ENCODE measurements at regions not wholly inside any gene's neighbourhood (a gene's known extent, or its start where the extent isn't known, plus 50 kb on each side); places are given as distances from the start of the nearest gene placed in this dataset.

DNA sequence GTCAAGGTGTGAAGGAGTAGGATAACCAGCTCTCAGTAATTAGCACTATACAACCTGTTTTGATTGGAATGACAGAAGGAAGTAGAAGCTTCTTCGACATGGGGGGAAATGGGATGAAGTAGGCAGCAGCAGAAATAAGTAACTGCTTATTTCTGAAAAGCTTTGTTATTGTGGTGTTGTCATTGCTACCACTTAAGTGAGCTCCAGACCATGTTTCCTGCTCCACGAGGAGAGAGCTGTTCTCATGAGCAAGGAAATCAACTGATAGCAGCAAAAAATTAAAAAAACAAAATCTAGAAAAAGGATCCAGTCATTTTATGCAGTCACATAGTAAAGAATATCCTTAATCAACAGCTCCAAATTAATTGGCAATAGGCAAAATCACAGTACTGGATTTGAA, 106.1 kb upstream of the TLL1 start:
- peaks cover 2% of the 10 kb centered on the region for H3K4me1 Mint-ChIP-seq (ENCODE audit: low read depth, unreplicated experiment)
- H3K27ac Mint-ChIP-seq (ENCODE audit: unreplicated experiment), result no peak overlapping the region
- H3K9me3 Mint-ChIP-seq (ENCODE audit: unreplicated experiment), result peaks cover 1% of the 10 kb centered on the region
- H3K36me3 Mint-ChIP-seq (ENCODE audit: unreplicated experiment), result no peaks in the 10 kb centered on the region
- no peak overlapping the region for H3K4me3 Mint-ChIP-seq (ENCODE audit: unreplicated experiment)
- no peaks in the 10 kb centered on the region for H3K27me3 Mint-ChIP-seq (ENCODE audit: unreplicated experiment)
- no peak for DNase-seq
- TF ChIP-seq, protein P1, sequence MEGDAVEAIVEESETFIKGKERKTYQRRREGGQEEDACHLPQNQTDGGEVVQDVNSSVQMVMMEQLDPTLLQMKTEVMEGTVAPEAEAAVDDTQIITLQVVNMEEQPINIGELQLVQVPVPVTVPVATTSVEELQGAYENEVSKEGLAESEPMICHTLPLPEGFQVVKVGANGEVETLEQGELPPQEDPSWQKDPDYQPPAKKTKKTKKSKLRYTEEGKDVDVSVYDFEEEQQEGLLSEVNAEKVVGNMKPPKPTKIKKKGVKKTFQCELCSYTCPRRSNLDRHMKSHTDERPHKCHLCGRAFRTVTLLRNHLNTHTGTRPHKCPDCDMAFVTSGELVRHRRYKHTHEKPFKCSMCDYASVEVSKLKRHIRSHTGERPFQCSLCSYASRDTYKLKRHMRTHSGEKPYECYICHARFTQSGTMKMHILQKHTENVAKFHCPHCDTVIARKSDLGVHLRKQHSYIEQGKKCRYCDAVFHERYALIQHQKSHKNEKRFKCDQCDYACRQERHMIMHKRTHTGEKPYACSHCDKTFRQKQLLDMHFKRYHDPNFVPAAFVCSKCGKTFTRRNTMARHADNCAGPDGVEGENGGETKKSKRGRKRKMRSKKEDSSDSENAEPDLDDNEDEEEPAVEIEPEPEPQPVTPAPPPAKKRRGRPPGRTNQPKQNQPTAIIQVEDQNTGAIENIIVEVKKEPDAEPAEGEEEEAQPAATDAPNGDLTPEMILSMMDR (IDR thresholded peaks at IDR 0.05; ENCODE audit: partially characterized antibody, unreplicated experiment), result no peak

DNA sequence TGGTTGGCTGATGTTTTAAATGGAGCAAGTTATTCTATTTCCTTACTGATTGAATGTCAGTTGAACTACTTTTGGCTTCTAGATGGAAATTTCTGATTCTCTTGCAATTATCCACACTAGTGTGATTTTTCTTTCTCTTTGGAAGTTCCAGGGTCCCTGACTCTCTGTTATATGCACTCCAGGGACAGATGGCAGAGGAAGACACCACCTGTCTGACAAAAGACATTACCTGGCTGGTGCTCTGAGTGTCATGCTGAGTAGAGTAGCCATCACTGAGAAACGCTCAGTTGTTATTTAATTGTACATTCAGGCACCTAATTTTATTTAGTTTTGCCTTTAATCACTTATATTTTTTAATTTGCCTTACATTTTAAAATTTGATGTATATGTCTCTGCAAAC, 105.4 kb upstream of the TLL1 start:
- Mint-ChIP-seq H3K4me3 (ENCODE audit: unreplicated experiment) (no peak overlapping the region), H3K27ac (ENCODE audit: unreplicated experiment) (no peak overlapping the region), H3K27me3 (ENCODE audit: unreplicated experiment) (no peaks in the 10 kb centered on the region), H3K9me3 (ENCODE audit: unreplicated experiment) (peaks cover 2% of the 10 kb centered on the region), H3K36me3 (ENCODE audit: unreplicated experiment) (no peaks in the 10 kb centered on the region), H3K4me1 (ENCODE audit: low read depth, unreplicated experiment) (peaks cover 2% of the 10 kb centered on the region)
- TF ChIP-seq, protein P1 (IDR thresholded peaks at IDR 0.05; ENCODE audit: partially characterized antibody, unreplicated experiment), result no peak
- no peak for DNase-seq

DNA sequence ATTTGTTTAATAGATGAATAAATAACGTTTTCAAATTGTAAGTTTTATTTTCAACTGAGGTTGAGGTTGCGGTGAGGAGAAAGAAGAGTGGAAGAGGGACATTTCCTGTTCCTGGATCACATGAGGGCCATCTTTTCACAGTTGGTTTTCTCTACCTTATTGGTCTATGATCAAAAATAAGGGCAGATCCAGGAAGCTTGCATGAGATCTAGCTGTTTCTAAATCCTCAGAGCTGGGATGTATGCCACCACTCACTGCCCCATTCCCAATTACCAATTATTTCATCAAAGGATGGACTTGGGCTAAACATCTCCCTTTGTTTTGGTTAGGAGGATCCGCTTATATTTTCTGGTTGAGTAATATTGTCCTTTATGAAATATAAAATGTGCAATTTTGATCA, 104.8 kb upstream of the TLL1 start:
- H3K4me1 Mint-ChIP-seq (ENCODE audit: low read depth, unreplicated experiment), result peaks cover 2% of the 10 kb centered on the region
- H3K4me3 Mint-ChIP-seq (ENCODE audit: unreplicated experiment), result no peak overlapping the region
- no peaks in the 10 kb centered on the region for H3K36me3 Mint-ChIP-seq (ENCODE audit: unreplicated experiment)
- H3K27ac Mint-ChIP-seq (ENCODE audit: unreplicated experiment), result no peak overlapping the region
- no peak for DNase-seq
- no peaks in the 10 kb centered on the region for H3K27me3 Mint-ChIP-seq (ENCODE audit: unreplicated experiment)
- TF ChIP-seq, protein P1 (IDR thresholded peaks at IDR 0.05; ENCODE audit: partially characterized antibody, unreplicated experiment), result no peak
- H3K9me3 Mint-ChIP-seq (ENCODE audit: unreplicated experiment), result peaks cover 2% of the 10 kb centered on the region

DNA sequence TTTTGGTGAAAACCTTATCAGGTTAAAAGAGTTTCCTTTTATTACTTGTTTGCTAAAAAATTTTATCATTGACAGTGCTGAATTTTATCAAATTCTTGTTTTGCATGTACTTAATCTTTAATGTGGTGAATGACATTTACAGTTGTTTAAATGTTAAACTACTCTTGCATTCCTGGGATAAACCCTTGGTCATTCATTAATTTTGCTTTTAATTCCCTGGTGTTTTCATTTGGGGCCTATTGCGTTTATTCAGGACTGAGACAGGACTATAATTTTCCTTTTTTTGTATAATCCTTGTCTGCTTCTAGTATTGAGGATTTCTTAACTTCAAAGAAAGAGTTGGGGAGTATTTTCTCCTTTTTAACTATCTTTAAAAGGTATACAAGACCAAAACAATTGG, 98.7 kb upstream of the TLL1 start:
- no peak overlapping the region for H3K4me3 Mint-ChIP-seq (ENCODE audit: unreplicated experiment)
- TF ChIP-seq, protein P1 (IDR thresholded peaks at IDR 0.05; ENCODE audit: partially characterized antibody, unreplicated experiment), result no peak
- no peak overlapping the region for H3K27ac Mint-ChIP-seq (ENCODE audit: unreplicated experiment)
- H3K27me3 Mint-ChIP-seq (ENCODE audit: unreplicated experiment), result no peaks in the 10 kb centered on the region
- no peaks in the 10 kb centered on the region for H3K36me3 Mint-ChIP-seq (ENCODE audit: unreplicated experiment)
- H3K4me1 Mint-ChIP-seq (ENCODE audit: low read depth, unreplicated experiment), result no peaks in the 10 kb centered on the region
- DNase-seq, result no peak
- H3K9me3 Mint-ChIP-seq (ENCODE audit: unreplicated experiment), result peaks cover 2% of the 10 kb centered on the region

DNA sequence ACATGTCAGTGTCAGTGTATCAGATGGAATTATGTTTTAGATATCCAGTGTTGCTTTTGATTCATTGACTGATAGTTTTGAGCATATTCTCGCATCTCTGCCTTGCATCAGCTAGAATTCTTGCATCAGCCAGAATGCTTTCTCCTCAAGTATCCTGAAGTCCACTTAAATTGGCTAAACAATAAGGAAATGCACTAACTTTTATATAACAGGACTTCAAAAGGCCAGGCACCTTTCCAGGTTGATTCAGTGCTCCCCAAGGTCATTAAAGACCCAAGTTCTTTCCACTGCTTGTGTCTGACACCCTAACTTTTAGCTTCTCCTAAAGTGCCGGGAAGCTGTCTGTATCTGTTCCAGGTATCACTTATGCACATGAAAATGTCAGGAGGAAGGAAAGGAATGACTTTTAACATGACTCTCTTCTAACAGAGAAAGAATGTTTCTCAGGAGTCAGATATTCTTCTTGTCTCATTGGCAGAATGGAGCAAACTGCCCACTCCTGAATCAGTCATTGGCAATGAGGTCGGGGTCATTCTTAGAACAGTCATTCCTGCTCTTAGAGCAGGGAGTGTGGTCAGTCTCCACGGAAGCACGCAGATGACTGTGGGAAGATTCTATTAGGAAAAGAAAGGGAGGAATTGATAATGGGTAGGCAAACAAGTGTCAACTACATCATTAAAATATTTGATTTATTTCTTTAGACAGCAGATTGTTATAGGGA, 92.9 kb upstream of the TLL1 start:
- Mint-ChIP-seq H3K4me1 (ENCODE audit: low read depth, unreplicated experiment) (peaks cover 1% of the 10 kb centered on the region), H3K27ac (ENCODE audit: unreplicated experiment) (no peak overlapping the region), H3K4me3 (ENCODE audit: unreplicated experiment) (no peak overlapping the region), H3K27me3 (ENCODE audit: unreplicated experiment) (no peaks in the 10 kb centered on the region), H3K36me3 (ENCODE audit: unreplicated experiment) (no peaks in the 10 kb centered on the region), H3K9me3 (ENCODE audit: unreplicated experiment) (no peaks in the 10 kb centered on the region)
- TF ChIP-seq, protein P1 (IDR thresholded peaks at IDR 0.05; ENCODE audit: partially characterized antibody, unreplicated experiment), result no peak
- no peak for DNase-seq
